Right atrium auricular region (tissue), 2 donors: ENCODE measurements at regions not wholly inside any gene's neighbourhood (a gene's known extent, or its start where the extent isn't known, plus 50 kb on each side); places are given as distances from the start of the nearest gene placed in this dataset.

Experiments
- DNase-seq: peaks from one replicate; pipeline ENCODE4 v3.0.0-alpha.2; 2019; ENCODE audit warnings: low spot score
- H3K27ac ChIP-seq, 2 donors: fragments of 200-600 bp; sonication (generic); 1 replicate in 1 of 2; 2 replicates in 1 of 2; pipeline ENCODE4 v1.5.1; 2016 to 2019
- H3K27me3 ChIP-seq, 2 donors: fragments of 200-600 bp; sonication (generic); one replicate each; pipeline versions ENCODE4 v1.5.1 to v1.6.0; 2017 to 2019
- H3K36me3 ChIP-seq: fragments of 200-600 bp; sonication (generic); one replicate; pipeline ENCODE4 v1.5.1; 2016
- H3K4me1 ChIP-seq, 2 donors: fragments of 200-600 bp; sonication (generic); one replicate each; pipeline versions ENCODE4 v1.5.1 to v1.6.0; 2017 to 2019
- H3K4me3 ChIP-seq, 2 donors: fragments of 200-600 bp; sonication (generic); 1 replicate in 1 of 2; 2 replicates in 1 of 2; pipeline ENCODE4 v1.5.1; 2017 to 2019; ENCODE audit warnings: mild to moderate bottlenecking in 1 of 2, moderate library complexity in 1 of 2
- H3K9me3 ChIP-seq, 2 donors: fragments of 200-600 bp; sonication (generic); one replicate each; pipeline ENCODE4 v1.5.1; 2019
- TF ChIP-seq, protein P1 (sequence below), 2 donors: fragments of 200-600 bp; sonication (generic); IDR thresholded peaks; one replicate each; pipeline ENCODE4 v1.5.1; 2019; ENCODE audit warnings: antibody characterized with exemption in 2 of 2

DNA sequence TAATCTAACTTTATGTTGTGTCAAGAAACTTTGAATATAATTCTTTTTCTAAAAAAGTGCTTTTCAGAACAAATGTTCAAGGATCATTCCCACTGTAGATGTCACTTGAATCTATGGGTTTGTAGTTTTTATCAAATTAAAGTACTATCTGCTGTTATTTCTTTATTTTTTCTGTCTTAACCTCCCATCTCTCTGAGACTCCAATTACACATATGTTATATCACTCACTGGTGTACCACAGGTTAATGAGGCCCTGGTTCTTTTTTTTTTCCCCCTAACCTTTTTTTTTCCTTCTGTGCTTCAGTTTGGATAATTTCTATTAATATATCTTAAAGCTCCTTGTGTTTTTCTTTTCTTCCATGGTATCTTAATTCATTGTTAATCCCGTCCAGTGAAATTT, 279.9 kb upstream of the RGS6 start:
- Histone ChIP-seq H3K27me3 (no peaks in the 10 kb centered on the region), H3K4me3 (no peak overlapping the region), H3K27ac (no peak overlapping the region), H3K9me3 (peaks cover 6 to 17% of the 10 kb centered on the region in 2 donors), H3K36me3 (no peaks in the 10 kb centered on the region), H3K4me1 (peaks cover 0 to 10% of the 10 kb centered on the region in 2 donors)
- DNase-seq: no peak
- TF ChIP-seq, protein P1, sequence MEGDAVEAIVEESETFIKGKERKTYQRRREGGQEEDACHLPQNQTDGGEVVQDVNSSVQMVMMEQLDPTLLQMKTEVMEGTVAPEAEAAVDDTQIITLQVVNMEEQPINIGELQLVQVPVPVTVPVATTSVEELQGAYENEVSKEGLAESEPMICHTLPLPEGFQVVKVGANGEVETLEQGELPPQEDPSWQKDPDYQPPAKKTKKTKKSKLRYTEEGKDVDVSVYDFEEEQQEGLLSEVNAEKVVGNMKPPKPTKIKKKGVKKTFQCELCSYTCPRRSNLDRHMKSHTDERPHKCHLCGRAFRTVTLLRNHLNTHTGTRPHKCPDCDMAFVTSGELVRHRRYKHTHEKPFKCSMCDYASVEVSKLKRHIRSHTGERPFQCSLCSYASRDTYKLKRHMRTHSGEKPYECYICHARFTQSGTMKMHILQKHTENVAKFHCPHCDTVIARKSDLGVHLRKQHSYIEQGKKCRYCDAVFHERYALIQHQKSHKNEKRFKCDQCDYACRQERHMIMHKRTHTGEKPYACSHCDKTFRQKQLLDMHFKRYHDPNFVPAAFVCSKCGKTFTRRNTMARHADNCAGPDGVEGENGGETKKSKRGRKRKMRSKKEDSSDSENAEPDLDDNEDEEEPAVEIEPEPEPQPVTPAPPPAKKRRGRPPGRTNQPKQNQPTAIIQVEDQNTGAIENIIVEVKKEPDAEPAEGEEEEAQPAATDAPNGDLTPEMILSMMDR (IDR thresholded peaks at IDR 0.05): no peak

DNA sequence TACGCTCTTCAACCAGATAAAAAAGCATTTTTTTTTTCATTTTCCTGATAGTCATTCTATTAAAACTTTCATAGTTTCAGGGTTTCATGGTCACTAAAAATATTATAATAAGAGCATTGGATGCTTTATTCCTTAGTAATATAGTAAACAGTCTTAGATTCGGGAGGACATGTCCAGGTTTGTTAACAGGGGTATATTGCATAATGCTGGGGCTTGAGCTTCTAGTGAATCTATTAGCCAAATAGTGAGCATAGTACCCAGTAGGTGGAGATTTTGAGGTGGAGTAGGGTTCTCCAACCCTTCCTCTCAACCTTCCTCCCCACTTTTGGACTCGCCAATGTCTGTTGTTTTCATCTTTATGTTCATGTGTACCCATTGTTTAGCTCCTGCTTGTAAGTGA, 277.4 kb upstream of the RGS6 start:
- Histone ChIP-seq H3K27ac (no peak overlapping the region), H3K36me3 (no peaks in the 10 kb centered on the region), H3K27me3 (no peaks in the 10 kb centered on the region), H3K4me3 (no peak overlapping the region), H3K9me3 (peaks cover 6 to 17% of the 10 kb centered on the region in 2 donors), H3K4me1 (peaks cover 0 to 16% of the 10 kb centered on the region in 2 donors)
- TF ChIP-seq, protein P1 (IDR thresholded peaks at IDR 0.05): no peak
- DNase-seq: no peak

DNA sequence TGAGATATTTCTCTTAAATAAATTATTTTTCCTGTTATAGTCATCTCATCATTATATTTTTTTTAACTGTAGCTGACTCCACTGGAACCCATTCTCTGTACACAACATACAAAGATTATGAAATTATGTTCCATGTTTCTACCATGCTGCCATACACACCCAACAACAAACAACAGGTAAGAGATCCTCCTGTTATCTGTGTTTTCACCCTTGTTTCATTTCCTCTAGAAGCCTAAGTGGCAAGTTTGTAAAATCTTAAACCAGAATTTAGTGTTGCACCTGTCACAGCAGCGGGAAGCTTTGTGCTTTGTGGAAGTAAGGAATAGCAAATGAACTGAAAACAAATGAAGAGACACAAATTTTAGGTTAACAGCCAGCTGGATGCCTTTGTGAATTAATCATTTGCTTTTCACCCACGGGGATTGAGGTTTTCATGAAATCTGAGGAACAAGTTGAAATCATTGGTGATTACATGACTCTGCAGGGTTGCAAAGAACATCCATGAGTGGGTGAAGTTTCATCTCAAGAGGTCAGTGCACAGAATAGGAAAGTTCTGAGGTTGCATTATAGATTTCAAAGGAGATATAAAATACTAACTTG, 273.9 kb upstream of the RGS6 start:
- Histone ChIP-seq H3K9me3 (no peaks in the 10 kb centered on the region), H3K36me3 (no peaks in the 10 kb centered on the region), H3K27me3 (no peaks in the 10 kb centered on the region), H3K4me3 (no peak overlapping the region), H3K4me1 (peaks cover 0 to 6% of the 10 kb centered on the region in 2 donors), H3K27ac (no peak overlapping the region)
- TF ChIP-seq, protein P1 (IDR thresholded peaks at IDR 0.05): no peak
- no peak for DNase-seq

DNA sequence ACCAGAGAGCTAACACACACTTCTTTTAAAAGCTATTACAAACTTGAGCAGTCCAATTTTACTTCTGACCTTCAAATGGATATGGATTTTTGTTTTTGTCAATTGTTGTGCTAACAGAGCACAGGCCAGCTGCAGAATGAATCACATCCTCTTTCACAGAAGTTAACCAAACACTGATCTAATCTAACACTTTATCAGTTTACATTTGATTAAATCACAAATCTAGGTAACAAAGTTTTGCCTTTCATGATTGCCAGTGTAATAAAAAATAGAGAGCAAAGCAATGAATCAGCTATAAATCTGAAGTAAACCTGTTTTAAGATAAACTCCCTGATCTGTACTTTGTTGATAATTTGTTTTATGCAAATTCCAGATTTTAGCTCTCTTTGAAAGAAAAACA, 273.1 kb upstream of the RGS6 start:
- H3K4me3 ChIP-seq: no peak overlapping the region
- TF ChIP-seq, protein P1 (IDR thresholded peaks at IDR 0.05): no peak
- H3K27ac ChIP-seq: no peak overlapping the region
- H3K36me3 ChIP-seq: no peaks in the 10 kb centered on the region
- H3K4me1 ChIP-seq: peaks cover 0 to 6% of the 10 kb centered on the region in 2 donors
- DNase-seq: no peak
- no peaks in the 10 kb centered on the region for H3K27me3 ChIP-seq
- H3K9me3 ChIP-seq: no peaks in the 10 kb centered on the region

DNA sequence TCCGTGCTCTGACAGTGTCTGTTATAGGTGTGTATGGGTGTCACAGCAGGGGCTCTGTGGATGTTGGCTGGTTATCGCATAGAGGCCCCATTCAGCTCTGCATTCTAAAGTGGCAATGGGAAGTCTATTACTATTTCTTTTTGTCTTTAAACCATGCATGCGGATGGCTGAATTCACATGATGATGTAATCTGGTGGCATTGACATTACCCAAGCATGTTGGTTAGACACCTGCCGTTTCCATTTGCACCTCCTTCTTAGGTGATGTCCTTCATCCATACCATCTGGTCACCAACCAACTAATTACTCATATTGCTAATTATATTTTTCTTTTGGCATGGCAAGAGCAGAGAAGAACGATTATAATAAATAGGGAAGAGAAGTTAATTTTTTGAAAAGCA, 270.8 kb upstream of the RGS6 start:
- TF ChIP-seq, protein P1 (IDR thresholded peaks at IDR 0.05): no peak
- Histone ChIP-seq H3K4me3 (no peak overlapping the region), H3K36me3 (no peaks in the 10 kb centered on the region), H3K27ac (no peak overlapping the region), H3K27me3 (no peaks in the 10 kb centered on the region), H3K4me1 (peaks cover 0 to 6% of the 10 kb centered on the region in 2 donors), H3K9me3 (no peaks in the 10 kb centered on the region)
- no peak for DNase-seq

DNA sequence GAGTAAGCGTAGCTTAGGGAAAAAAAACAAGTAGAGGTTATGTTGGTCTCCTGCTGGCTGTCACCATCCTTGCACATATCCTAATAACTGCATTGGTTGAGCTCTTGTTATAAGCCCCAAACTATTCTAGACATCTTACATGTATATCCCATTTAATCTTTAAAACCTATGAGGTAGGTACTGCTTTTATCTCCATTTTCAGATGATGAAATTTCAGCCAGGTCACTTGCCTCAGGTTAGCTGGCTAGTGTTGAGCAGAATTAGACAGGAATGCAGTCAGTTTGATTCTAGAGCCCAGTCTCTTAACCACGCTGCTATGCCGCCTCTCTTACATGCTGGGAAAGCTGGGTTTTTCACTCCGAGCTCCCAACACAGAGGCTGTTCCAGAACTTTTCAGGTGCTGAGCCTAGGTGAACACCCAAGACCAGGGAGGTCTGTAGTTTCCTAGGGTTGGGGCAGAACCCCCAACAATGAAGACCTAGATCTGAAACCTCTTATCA, 269.9 kb upstream of the RGS6 start:
- no peak overlapping the region for H3K27ac ChIP-seq
- H3K9me3 ChIP-seq: no peaks in the 10 kb centered on the region
- no peak for DNase-seq
- TF ChIP-seq, protein P1 (IDR thresholded peaks at IDR 0.05): no peak
- peaks cover 0 to 6% of the 10 kb centered on the region in 2 donors for H3K4me1 ChIP-seq
- H3K27me3 ChIP-seq: no peaks in the 10 kb centered on the region
- no peak overlapping the region for H3K4me3 ChIP-seq
- no peaks in the 10 kb centered on the region for H3K36me3 ChIP-seq
